ENCODE measurements at regions not wholly inside any gene's neighbourhood (a gene's known extent, or its start where the extent isn't known, plus 50 kb on each side); places are given as distances from the start of the nearest gene placed in this dataset.

DNA sequence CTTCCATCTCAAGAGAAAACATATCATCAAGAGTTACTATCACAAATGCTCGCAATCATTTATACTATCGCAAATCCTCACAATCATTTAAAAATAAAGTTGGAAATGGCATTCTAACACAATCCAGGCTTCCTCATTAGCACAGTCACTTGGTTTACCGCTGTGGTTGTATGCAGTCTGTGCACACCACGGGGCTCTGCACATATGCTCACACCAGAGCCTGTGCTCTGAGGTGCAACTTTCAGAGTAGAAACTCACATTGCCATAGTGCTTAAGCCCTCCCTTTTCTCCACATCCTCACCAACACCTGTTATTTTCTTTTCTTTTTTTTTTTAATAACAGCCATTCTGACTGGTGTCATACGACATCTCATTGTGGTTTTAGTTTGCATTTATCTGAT lies 235.6 kb upstream of the KLF6 start:
- TF ChIP-seq NR2C2 (CRISPR knock-in tag; IDR thresholded peaks at IDR 0.05) (no peak), ZNF396 (CRISPR knock-in tag; IDR thresholded peaks at IDR 0.05; ENCODE audit: borderline replicate concordance) (no peak)
